Bone marrow (tissue), 2 donors: ENCODE measurements at regions not wholly inside any gene's neighbourhood (a gene's known extent, or its start where the extent isn't known, plus 50 kb on each side); places are given as distances from the start of the nearest gene placed in this dataset.

Experiments
- DNase-seq, 2 donors: peaks; one replicate each; lab custom pipeline; 2025; lab: John Stamatoyannopoulos, UW

DNA sequence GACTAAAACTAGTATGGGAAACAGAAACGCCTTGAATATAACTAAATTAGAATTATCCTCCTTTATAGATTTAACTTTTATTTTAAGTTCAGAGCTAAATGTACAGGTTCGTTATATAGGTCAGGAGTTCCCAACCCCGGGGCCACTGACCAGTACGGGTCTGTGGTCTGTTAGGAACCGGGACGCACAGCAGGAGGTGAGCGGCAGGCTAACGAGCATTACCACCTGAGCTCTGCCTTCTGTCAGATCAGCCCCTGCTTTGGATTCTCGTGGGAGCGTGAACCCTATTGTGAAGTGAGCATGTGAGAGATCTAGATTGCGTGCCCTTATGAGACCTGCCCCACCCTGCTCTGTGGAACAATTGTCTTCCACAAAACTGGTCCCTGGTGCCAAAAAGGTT lies 51.0 kb downstream of the FAT4 start:
- DNase-seq = no peak

DNA sequence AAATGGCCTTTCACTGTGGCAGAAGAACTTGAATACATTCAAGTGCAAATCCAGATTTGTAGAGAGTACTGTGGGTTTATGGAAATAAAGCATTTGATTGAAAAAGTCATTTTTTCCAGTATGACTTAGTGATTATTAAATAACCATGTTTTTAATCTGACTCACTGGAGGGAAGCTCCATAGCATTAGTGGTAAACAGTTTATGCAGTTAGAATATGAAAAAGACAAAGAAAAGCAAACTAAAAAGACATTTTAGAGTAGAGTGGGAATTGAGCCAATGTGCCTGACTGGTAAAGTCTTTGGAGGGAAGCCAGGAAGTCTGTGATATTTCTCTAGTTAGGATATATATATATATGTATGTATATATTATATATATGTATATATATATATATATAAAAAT lies 53.4 kb downstream of the FAT4 start:
- no peak for DNase-seq

DNA sequence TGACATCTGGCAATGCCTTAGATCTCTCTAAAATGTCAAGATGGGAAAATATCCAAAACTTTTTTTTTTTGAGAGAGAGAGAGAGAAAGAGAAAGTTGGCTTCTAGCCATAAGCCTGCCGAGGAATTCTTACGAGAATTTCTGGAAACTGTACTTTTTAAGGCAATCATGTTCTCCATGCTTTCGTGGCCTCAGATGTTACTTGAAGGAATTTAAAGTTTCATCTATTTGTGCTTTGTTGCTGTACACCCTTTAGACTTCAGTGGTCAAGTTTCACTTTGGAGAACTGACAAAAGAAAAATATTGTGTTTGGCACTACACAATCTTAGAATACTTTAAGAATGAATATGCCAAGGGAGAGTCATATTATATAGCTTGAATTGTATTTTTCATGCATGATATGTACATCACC lies 53.9 kb downstream of the FAT4 start:
- DNase-seq = no peak

DNA sequence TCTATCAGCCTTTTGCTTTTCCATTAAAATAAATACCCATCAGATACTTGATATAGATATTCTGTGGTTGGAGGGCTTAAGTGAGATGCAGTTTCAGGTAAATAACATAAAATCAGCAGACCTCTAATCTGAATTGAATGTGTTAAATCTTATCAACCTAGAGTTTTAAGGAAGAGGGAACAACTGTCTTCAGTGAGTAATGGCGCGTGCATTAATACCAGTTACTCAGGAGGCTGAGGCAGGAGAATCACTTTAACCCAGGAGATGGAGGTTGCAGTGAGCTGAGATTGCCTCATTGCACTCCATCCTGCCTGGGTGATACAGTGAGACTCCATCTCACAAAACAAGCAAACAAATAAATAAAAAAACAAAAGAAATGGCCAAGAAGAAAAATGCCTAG lies 54.3 kb downstream of the FAT4 start:
- DNase-seq = no peak

DNA sequence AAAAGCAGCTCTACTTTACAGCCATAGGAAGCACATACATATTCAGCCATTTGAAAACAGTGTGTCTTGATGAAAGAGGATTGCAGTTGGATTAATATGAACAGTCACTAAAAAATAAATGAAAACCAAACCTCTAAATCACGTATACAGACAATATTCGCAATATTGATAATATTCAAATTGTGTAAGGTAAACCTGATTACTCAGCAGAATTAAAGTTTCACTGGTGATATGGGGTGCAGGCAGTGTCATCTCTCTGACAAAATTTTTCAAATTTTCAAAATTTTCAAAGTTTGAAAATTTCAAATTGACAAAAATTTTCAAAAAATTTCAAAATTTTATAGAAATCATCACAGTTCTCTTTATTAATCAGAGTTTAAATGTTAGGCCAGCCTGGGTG lies 55.7 kb downstream of the FAT4 start:
- DNase-seq = no peak

DNA sequence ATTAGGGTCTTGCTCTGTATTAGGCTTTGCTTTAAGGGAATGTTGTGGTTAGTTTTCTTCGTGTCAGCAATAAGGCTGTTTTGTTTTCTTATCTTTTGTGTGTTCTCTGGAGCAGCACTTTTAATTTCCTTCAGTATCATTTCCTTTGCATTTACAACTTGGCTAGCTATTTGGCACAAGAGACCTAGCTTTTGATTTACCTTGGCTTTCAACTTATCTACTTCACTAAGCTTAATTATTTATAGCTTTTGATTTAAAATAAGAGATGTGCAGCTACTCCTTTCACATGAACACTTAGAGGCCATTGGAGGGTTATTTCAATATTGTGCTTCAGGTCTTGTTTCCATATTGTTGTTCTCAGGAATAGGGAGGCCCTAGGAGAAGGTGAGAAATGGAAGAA lies 68.2 kb downstream of the FAT4 start:
- DNase-seq = no peak

DNA sequence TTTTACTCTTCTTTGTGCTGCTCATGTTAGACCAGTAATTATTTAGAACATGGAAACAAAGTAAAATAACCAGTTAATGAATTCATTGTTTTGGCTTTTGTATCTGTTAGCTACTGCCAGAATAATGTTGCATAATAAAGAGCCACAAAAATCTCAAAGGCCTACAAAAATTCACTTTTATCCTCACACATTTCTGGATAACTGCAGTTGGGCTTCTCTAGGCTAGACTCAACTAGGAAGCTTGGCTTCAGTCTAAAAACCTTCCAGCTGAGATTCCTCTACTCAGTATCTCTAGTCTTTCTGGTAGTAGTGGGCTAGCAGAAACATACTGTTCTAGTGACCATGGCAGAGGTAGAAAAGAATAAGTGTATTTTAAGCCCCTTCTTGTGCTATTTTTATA lies 73.0 kb downstream of the FAT4 start:
- DNase-seq = no peak

DNA sequence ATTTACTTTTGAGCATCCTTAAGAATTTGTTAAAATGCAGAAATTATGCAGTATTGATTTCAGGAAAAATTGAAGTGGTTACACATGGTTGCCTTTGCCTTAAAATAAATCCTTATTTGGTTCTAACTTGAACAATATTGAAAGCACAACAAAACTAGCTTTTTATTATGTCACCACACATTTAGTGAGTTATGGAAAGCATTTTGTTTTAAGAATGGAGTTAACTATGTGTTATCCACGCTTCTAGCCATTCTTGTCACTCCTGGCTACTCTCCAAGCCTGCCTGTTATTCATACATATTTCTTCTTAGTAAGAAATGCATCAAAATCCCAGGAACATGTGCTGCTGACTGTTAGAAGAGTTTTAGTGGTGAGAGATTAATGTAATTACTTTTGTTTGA lies 73.9 kb downstream of the FAT4 start:
- no peak for DNase-seq

DNA sequence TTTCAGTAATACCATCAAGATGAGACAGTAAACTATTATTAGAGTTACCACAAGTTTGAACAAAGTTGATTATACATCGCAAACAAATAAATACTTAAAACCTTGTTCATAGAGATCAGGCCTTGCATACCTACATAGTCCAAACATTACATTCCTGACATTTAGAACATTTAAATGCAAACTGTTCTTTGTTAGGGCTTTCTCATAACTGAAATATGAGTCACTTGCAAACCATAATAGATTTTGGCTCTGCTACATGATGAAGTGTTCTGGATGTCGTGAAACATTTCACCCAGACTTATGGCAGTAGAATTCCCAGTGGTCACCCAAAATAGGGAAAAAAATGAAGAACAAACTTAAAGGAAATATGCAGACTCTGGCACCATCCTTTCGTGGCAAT lies 75.0 kb downstream of the FAT4 start:
- DNase-seq = no peak

DNA sequence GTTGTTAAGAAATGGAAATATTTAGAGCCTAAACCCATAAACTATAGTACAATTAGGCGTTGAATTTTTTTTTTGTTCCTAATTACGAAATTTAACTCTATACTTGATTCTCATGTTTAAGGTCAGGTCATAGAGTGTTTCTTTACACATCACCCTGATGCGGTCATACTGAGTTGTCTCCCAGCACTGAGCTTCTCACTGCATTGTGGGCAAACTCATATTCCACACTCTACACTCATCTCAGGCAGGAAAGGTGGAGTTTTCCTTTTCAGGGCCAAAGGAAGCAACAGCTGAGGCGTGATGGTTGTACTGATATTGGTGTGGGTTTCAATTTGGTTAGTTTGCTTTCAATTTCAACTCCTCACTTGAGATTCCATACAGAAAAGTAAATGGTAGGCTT lies 75.4 kb downstream of the FAT4 start:
- DNase-seq = no peak

DNA sequence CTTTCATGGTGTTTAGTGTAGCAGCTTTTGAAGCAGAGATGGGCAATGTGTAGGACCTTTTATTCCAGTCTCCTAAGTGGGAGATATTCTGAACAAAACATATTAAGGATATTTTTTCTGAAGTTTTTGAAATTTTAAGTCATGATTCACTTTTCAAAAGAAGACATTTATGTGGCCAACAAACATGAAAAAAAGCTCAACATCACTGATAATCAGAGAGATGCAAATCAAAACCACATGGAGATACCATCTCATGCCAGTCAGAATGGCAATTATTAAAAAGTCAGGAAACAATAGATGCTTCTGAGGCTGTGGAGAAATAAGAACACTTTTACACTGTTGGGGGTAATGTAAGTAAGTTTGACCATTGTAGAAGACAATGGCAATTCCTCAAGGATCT lies 76.0 kb downstream of the FAT4 start:
- DNase-seq = no peak

DNA sequence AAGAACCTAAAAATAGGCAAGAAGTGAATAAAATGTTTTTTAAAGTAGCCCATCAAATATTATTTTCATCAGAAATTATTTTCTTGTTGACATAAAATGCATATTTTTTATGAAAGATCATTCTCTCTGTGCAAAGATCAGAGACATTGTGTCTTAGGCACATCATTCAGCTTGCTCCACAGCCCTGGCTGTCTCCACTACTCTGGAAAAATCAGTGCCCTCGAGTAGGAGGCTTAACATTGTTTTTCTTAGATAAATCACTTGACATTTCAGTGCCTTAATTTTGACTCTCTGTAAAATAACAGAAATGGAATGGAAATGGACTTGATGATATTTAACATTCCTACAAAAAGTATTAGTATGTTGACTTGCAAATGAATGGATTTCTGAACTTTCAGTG lies 77.9 kb downstream of the FAT4 start:
- no peak for DNase-seq

DNA sequence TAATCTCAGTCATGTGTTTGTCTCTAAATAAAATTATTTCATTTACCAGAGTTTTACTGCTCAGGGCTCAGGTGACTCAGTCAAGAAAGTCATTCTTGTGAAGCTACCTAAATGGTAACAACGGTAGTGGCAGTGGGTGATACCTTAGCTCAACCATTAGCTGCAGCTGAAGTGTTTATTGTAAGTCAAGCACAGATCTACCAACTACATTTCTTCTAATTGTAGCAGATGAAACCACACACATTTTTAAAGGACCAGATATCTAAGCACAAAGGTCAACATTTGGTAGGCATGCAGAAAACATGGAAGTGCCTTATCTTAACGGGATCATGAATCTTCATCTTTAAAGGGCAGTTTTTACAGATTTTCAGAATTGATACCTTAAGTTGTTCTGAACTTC lies 79.1 kb downstream of the FAT4 start:
- DNase-seq = no peak

DNA sequence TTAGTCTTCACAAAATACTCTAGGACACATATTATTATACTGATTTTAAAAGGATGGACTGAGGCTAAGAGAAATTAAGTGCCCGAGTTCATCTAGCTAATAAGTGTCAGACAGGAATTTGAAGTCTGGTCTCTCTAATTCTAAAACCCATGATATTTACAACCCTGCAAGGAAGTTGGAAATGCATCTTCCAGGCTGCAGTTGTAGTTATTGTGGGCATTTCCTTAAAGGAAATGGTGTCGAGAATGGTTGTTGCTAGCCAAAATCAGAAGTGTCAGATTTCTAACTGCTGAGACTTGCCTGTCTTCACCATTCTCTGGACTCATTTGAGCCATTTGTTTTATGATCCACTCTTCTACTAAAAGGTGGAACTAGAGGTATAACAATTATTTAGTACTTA lies 82.5 kb downstream of the FAT4 start:
- DNase-seq = no peak

DNA sequence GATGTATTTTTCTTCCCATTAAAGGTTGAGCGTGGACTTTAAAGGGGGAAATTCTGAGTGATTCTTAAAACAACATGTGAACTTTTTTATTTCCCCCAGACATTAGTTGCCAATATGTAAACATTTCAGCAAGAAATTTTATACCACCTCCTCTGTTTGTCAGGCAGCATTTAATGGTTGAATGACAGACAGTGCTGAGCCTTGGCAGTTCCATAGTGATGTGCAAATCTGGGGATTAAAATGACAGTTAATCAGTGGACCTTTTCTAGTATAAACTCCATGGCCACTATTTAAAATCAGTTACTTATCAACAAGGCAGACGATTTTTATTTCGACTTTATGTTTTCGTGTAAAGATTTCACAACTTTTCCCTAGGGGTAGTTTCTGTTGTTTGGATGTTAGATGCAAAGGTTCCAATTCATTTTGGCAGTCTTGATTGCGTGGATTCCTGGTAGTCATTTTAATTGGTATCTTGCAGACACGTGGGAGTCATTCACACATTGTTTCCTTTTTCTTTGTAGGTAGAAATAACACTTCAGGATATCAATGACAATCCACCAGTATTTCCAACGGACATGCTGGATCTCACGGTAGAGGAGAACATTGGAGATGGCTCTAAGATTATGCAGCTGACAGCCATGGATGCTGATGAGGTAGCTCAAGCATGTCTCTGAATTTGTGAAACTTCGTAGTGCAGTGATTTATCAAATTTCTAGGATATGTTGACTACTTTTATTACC lies 83.7 kb downstream of the FAT4 start:
- no peak for DNase-seq

DNA sequence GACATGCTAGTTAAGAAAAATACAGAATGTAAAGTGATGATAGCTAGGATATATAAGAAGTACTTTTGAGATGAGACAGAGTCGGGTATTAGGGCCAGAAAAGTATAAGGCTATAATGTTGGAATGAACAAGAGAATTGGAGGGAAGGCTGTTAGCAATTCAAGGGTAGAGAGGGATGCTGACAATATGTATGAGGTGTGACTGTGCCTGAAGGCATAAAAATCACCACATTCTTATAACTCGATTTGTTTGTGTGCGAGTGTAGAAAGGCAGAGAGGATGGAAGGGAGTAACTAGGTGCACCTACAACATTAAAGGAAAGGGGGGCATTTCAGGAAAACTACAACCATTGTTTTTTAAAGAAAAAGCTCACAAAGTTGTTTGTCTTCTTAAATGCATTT lies 86.0 kb downstream of the FAT4 start:
- no peak for DNase-seq

DNA sequence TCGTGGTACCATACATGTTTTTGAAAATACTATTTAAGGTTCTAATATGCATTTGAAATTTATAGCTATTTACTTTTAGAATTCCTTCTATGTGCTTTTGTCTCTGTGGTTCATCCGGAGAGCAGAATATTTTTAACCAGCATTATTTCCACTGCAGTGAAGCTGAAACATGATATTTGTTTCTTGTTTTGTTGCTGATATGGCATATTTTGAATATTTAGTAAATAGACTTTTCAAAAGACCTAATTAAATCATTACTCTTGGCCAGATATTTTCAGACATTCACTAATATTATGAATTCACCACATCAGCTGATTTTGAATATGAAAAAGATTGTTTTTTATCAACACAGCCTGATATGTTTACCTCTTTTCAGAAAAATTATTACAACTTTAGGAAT lies 87.0 kb downstream of the FAT4 start:
- DNase-seq = no peak

DNA sequence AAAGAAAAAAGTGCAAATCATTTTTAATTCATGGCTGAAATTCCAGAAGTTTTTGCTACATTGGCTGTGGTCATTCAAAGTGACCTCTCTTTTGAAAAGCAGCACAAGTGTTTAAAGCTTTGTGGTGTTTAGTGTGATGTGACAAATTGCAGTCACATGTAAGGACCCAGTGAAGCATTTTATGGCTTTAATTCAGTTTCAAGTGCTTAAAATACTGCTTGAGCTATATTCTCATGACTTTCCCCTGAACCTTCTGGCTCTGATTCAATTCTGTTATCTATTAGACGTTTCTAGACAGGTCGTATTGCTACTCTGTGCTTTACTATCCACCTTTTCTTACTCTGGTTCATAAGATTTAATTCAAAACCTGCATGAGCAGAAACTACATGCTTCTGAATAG lies 105.8 kb downstream of the FAT4 start:
- no peak for DNase-seq

DNA sequence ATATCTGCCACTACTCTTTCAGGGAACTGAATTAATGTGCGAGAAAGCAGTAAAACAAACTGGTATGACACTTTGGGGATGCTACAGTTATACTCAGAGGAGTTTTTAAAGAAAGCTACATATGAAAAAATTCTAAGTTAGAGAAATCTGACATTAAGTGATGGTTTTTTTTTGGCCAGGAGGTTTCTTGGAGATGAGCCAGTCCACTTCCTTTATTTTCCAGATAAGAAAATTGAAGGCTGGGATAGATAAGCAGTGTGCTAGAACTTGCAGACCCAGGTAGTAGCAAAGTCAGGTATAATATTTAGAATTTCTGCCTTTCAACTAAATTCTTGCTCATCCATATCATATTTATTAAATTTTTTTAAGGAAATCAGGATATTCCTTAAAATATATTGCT lies 106.8 kb downstream of the FAT4 start:
- DNase-seq = no peak

DNA sequence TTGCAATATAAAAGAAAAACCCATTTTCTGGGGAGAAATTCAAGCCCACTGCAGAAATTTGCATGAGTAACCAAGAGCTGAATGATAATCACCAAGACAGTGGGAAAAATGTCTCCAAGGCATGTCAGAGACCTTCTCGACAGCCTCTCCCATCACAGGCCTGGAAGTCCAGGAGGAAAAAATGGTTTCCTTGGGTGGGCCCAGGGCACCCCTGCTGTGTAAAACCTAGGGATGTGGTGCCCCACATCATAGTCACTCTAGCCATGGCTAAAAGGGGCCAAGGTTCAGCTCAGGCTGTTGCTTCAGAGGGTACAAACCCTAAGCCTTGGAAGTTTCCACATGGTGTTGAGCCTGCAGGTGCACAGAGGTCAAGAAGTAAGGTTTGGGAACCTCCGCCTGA lies 108.4 kb downstream of the FAT4 start:
- no peak for DNase-seq

DNA sequence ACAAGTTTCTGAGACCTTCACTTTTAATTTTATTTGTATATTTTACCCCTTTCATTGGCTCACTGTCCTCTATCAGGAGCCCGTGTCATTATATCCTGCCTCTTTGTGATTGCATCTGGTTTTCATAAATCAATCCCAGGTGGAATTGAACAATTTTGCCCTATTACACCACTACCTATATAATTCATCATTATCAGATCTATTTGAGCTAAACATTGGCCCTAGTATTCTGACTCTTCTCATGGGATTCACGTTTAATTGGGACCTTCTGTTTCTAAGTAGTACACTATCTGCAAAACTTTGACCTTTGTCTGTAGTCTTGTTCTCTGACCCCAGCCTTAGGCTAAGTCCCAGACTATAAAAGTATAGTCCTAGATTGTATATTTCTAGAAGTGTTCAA lies 114.1 kb downstream of the FAT4 start:
- DNase-seq = no peak

DNA sequence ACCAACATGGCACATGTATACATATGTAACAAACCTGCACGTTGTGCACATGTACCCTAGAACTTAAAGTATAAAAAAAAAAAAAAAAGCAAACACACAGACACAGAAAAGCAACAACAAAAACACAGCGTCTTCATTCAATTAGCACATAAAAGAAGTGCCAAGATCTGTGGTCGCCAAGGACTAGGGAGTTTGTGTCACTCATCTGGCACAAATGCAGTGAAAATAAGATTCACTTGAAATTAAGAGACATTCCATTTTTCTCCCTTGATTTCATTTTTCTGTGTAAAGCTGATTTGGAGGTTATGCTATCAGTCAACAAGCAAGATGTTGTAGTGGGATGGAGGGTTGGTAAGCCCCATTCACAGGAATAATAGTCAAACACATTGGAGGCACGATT lies 115.3 kb downstream of the FAT4 start:
- DNase-seq = no peak

DNA sequence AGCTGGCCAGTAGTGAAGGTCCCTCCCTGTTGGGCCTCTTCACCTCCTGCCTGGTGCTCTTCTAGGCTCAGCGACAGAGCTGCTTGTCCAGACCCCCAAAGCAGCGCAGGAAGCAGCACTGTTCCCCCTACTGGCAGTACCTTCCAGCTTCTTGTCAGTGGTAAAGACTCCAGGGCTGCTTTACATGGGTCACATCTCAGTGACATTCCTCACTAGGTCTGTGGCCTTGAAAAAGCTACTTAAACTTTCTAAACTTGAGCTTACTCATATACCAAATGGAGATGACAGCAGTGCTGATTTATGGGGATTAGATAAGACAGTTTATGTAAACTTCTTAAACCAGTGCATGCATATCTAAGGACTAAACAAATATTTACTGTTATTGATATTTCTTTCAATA lies 117.3 kb downstream of the FAT4 start:
- DNase-seq = no peak

DNA sequence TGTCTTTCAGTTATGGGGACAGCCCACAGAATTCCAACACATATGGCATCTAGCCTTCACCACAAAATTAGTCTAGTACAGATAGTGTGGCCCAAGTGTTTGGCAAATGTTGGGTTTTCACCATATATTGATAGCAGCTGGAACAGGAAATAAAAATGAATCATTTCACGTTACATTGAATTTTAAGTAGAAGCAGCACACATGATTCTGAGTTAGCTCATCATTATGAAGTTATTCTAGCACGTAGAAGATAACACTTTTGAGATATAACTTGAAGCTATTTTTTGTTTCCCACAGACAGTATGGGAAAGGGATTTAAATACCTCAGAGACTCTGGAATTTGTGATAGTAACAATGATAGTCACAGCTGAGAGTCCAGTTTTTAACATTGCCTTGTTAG lies 118.7 kb downstream of the FAT4 start:
- DNase-seq = no peak

DNA sequence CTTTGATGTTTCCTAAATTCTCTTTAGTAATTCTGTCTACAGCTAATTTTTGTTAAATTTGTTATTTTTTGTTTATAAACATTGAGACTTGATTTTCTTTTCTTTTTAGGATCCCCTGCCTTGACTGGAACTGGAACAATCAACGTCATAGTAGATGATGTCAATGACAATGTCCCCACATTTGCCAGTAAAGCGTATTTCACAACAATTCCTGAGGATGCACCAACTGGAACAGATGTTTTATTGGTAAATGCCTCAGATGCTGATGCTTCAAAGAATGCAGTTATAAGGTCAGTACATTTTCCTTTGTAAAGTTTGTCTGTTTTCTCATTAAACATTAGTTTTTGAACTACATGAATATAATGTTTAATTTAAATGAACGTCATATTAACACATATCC lies 119.4 kb downstream of the FAT4 start:
- DNase-seq = no peak
